DMS 273 treated with DMSO at 0.1 percent for 48 hours (cell line): ENCODE measurements at regions not wholly inside any gene's neighbourhood (a gene's known extent, or its start where the extent isn't known, plus 50 kb on each side); places are given as distances from the start of the nearest gene placed in this dataset.
A peak's percentile ranks its signal among the peaks of the same experiment; 100 is the strongest.
"Not testable (repeated sequence)": the region's sequence is repeated elsewhere in the genome, so short reads cannot be mapped to it uniquely, and the experiment has no call there.

ENCODE experiments used
- DNase-seq: peaks from one replicate; lab custom pipeline; 2025; lab: John Stamatoyannopoulos, UW

GRCh38 chr10:85012305-85012704 lies 683.9 kb downstream of the CCSER2 start:
- DNase-seq = peak; percentile 84

GRCh38 chr10:85026878-85027467 lies 698.6 kb downstream of the CCSER2 start:
- DNase-seq = no peak

- no peak for DNase-seq
These were observed 704.6 kb downstream of the CCSER2 start for GRCh38 chr10:85032981-85033380.

- no peak for DNase-seq
These were observed 708.3 kb downstream of the CCSER2 start for GRCh38 chr10:85036661-85037060.

GRCh38 chr10:85039311-85039710 lies 710.9 kb downstream of the CCSER2 start:
- DNase-seq = no peak

- DNase-seq = no peak
These were observed 714.8 kb downstream of the CCSER2 start for GRCh38 chr10:85043207-85043606.

GRCh38 chr10:85045046-85045445 lies 716.7 kb downstream of the CCSER2 start:
- peak; percentile 20 for DNase-seq

- no peak for DNase-seq
These were observed 718.9 kb downstream of the CCSER2 start for GRCh38 chr10:85047170-85047834.

- no peak for DNase-seq
These were observed 719.6 kb downstream of the CCSER2 start for GRCh38 chr10:85047979-85048378.

- DNase-seq = no peak
These were observed 720.3 kb downstream of the CCSER2 start for GRCh38 chr10:85048644-85049043.

GRCh38 chr10:85060944-85061343 lies 732.6 kb downstream of the CCSER2 start:
- DNase-seq = no peak

- no peak for DNase-seq
These were observed 733.0 kb downstream of the CCSER2 start for GRCh38 chr10:85061401-85061800.

GRCh38 chr10:85067955-85068354 lies 739.6 kb downstream of the CCSER2 start:
- DNase-seq = no peak

- no peak for DNase-seq
These were observed 752.5 kb downstream of the CCSER2 start for GRCh38 chr10:85080934-85081333.

GRCh38 chr10:85098835-85099521 lies 770.6 kb downstream of the CCSER2 start:
- DNase-seq = no peak

GRCh38 chr10:85100495-85100894 lies 772.1 kb downstream of the CCSER2 start:
- DNase-seq = no peak

GRCh38 chr10:85105614-85106255 lies 777.3 kb downstream of the CCSER2 start:
- DNase-seq = no peak

GRCh38 chr10:85111271-85111670 lies 782.9 kb downstream of the CCSER2 start:
- DNase-seq = no peak

- no peak for DNase-seq
These were observed 796.2 kb downstream of the CCSER2 start for GRCh38 chr10:85124603-85125051.

GRCh38 chr10:85137253-85137652 lies 808.9 kb downstream of the CCSER2 start:
- DNase-seq = no peak

GRCh38 chr10:85138046-85138445 lies 809.7 kb downstream of the CCSER2 start:
- no peak for DNase-seq

GRCh38 chr10:85139124-85139523 lies 810.7 kb downstream of the CCSER2 start:
- no peak for DNase-seq

GRCh38 chr10:85141520-85141919 lies 813.1 kb downstream of the CCSER2 start:
- not testable (repeated sequence) for DNase-seq
